ENCODE measurements at regions not wholly inside any gene's neighbourhood (a gene's known extent, or its start where the extent isn't known, plus 50 kb on each side); places are given as distances from the start of the nearest gene placed in this dataset.

DNA sequence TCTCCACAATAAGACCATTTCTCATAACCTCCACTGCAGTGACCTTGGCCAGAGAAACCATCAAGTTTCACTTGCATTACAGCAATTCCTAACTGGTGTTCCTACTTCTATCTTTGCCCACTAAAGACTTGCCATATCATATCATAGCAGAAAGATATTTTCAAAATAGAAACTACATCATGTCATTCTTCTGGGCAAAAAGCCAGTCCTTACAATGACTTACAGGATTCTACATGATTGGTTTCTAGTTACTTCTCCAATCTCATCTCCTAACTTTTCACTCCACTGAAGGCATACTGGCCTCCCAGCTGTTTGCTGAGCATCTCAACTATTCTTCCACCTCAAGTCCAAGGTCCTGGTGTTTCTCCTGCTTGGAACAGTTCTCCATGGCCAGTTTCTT lies 151.4 kb downstream of the HNMT start:
- TF ChIP-seq, protein P1, sequence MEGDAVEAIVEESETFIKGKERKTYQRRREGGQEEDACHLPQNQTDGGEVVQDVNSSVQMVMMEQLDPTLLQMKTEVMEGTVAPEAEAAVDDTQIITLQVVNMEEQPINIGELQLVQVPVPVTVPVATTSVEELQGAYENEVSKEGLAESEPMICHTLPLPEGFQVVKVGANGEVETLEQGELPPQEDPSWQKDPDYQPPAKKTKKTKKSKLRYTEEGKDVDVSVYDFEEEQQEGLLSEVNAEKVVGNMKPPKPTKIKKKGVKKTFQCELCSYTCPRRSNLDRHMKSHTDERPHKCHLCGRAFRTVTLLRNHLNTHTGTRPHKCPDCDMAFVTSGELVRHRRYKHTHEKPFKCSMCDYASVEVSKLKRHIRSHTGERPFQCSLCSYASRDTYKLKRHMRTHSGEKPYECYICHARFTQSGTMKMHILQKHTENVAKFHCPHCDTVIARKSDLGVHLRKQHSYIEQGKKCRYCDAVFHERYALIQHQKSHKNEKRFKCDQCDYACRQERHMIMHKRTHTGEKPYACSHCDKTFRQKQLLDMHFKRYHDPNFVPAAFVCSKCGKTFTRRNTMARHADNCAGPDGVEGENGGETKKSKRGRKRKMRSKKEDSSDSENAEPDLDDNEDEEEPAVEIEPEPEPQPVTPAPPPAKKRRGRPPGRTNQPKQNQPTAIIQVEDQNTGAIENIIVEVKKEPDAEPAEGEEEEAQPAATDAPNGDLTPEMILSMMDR (IDR thresholded peaks at IDR 0.05; ENCODE audit: low read depth, low read length, missing control alignments) = no peak
- in situ Hi-C loops (cut with HindIII; ENCODE audit: low sequenced_read_pairs) = no loop called here
- no peak overlapping the region for H3K4me3 ChIP-seq (ENCODE audit: low read depth, low read length)
- DNase-seq (ENCODE audit: low read depth) = no peak

DNA sequence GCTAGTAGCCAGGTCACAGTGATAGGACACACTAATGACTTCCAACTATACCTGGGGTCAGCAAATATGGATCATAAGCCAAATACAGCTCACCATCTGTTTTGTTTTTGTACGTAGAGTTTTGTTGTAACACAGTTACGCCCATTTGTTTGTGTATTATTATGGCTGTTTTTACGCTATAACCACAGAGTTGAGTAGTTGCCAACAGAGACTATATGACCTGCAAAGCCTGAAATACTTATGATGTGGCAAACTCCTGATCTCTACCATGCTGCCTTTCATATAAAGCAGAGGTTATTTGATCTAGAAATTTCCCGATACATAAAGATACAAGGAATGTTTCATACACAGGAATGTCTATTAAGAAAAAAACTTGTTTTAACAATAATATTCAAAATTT lies 152.2 kb downstream of the HNMT start:
- in situ Hi-C loops (cut with HindIII; ENCODE audit: low sequenced_read_pairs) = no loop called here
- no peak for DNase-seq (ENCODE audit: low read depth)
- TF ChIP-seq, protein P1 (IDR thresholded peaks at IDR 0.05; ENCODE audit: low read depth, low read length, missing control alignments) = no peak
- no peak overlapping the region for H3K4me3 ChIP-seq (ENCODE audit: low read depth, low read length)

DNA sequence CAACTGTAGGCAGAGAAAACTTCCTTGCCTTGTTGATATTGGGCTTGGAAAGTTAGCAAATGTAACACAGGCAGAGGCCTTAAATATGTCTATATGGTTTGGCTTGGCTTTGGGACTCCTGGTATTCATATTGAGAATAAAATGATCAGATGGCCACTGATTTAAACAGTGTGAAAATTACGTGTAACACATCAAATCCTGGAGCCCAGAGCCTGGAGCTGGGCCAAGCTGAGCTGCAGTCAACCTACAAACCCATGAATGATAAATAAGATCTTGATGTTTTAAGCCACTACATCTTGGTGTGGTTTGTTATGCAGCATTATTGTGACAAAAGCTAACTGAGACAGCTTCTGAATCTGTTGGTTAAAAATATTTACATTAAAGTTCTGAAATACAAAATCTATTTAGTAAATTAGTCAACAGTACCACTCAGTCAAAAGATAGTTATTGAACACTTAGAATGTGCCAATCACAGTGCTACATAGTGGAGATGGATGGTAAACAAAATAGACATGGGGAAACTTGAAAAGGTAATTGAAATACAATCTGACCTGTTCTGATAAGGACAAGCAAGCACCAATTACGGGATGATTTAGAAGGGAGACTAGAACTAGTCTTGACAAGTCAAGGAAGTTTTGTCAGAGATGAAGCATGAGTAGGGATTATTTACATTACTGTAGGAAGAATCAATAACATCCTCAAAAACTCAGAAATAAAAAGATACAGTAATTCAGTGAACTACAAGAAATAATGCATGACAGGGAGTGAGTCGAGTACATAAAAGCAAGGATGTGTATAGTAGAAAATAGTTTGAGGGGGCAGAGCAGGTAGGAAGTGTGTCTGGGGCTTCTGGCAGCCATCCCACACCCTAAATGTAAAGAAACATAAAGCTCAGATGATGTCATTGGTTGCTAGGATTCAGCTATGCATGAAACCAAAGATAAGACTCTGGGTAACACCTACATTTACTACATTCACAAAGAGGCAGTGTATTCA lies 157.7 kb downstream of the HNMT start:
- in situ Hi-C loops (cut with HindIII; ENCODE audit: low sequenced_read_pairs) = no loop called here
- no peak for DNase-seq (ENCODE audit: low read depth)
- TF ChIP-seq, protein P1 (IDR thresholded peaks at IDR 0.05; ENCODE audit: low read depth, low read length, missing control alignments) = no peak
- H3K4me3 ChIP-seq (ENCODE audit: low read depth, low read length) = no peak overlapping the region

DNA sequence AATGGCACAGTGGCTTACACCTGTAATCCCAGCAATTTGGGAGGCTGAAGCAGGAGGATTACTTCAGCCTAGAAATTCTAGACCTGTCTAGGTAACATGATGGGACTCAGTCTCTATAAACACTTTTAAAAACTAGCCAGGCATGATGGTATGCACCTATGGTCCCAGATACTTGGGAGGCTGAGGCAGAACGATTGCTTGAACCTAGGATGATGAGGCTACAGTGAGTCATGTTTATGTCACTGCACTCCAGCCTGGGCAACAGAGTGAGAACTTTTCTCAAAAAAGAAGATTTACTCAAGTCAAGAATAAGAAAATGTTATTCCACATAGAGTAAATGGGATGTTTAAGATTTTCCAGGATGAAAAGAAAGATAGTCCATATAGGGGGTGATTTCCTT lies 158.6 kb downstream of the HNMT start:
- TF ChIP-seq, protein P1 (IDR thresholded peaks at IDR 0.05; ENCODE audit: low read depth, low read length, missing control alignments) = no peak
- no peak for DNase-seq (ENCODE audit: low read depth)
- in situ Hi-C loops (cut with HindIII; ENCODE audit: low sequenced_read_pairs) = no loop called here
- no peak overlapping the region for H3K4me3 ChIP-seq (ENCODE audit: low read depth, low read length)

DNA sequence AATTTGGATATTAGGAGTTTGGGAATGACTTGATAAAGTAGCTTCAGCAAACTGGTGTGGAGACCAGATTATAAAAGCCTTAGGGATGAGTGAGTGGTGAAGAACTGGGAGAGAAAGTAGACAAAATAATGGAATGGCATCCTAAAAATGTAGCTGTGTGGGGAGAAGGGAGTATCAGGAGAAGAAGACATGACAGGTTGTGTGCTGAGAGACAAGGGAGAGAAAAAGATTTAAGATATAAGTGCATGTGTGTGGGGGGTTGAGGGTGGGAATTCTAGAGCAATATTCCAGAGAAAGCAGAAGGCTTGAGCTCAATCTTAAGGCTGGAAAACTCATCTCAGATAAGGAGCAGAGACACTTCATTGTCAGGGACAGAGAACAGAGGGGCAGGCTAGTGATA lies 159.5 kb downstream of the HNMT start:
- in situ Hi-C loops (cut with HindIII; ENCODE audit: low sequenced_read_pairs) = no loop called here
- DNase-seq (ENCODE audit: low read depth) = no peak
- TF ChIP-seq, protein P1 (IDR thresholded peaks at IDR 0.05; ENCODE audit: low read depth, low read length, missing control alignments) = no peak
- H3K4me3 ChIP-seq (ENCODE audit: low read depth, low read length) = no peak overlapping the region

DNA sequence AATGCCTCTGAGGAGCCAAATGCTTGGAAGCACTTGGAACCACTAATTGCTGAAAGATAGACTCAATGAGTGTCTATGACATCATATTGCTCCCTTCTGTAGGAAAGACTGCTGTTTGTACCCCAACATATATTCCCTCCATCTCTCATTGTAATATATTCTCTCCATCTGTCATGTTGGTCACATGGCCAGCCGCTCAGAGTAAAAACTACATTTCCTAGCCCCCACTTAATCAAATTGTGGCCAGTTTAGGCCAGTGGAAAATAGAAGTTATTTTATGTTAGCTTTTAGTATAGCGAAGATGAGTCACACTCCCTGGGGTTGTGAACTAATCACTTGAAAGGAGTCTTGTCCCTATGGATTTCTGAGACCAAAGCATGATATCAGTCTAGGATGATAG lies 160.2 kb downstream of the HNMT start:
- TF ChIP-seq, protein P1 (IDR thresholded peaks at IDR 0.05; ENCODE audit: low read depth, low read length, missing control alignments) = no peak
- no peak overlapping the region for H3K4me3 ChIP-seq (ENCODE audit: low read depth, low read length)
- no peak for DNase-seq (ENCODE audit: low read depth)
- in situ Hi-C loops (cut with HindIII; ENCODE audit: low sequenced_read_pairs) = no loop called here

All from astrocyte of the cerebellum (primary cell).